NCI-H446 treated with DMSO at 0.1 percent for 48 hours (cell line): ENCODE measurements at regions not wholly inside any gene's neighbourhood (a gene's known extent, or its start where the extent isn't known, plus 50 kb on each side); places are given as distances from the start of the nearest gene placed in this dataset.

Experiments used
- DNase-seq: peaks from one replicate; lab custom pipeline; 2025; lab: John Stamatoyannopoulos, UW

DNA sequence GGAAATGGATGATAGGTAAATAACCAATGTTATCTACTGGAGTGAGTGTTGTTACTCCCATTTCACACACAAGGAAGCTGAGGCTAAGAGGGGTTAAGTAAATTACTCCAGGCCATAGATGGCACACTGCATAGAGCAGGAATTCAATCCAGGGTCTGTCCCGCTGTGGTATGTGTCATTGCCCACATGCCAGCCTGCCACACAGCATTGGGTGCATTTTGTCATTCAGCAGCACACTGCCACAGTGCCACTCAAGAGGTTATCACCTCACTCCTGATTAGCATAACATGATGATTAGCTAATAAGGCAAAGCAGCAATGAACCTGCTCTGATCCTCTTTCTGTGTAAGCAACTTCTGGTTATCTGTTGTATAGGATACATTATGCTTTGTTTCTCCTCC, 157.4 kb upstream of the CTNNB1 start:
- no peak for DNase-seq

DNA sequence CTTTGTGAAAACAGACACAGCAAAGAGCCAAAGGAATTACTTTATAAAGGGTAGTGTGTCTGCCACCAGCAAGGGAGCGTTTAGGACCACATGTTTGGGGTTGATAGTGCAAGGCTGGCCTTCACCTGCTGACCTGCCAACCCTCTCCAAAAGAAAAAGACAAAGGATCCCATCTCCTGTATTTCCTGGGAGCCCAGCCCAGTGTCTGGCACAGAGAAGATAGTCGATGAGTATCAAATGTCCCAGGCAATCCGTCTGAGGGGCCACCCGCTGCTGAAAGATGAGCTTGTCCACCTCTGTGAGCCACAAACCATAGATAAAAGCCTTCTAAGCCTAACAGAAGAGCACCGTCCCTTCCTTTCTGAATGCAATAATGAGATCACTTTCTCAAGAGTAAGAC, 154.8 kb upstream of the CTNNB1 start:
- DNase-seq = no peak

DNA sequence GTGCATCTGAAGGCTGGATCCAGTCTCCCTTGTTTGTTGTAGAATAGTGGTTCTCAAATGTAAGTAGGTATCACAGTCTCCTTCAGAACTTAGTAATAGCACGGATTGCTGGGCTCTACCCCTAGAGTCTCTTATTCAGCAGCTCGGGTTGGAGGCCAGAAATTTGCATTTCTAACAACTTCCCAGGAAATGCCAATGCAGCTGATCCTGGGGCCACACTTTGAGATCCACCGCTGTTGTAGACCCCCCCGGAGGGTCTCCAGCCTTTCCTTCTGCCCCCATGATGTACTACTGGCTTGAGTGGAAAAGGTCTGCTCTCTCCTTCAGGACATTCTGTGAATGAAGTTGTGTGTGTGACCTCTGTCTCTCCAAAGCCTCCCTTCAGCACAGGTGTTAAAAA, 153.8 kb upstream of the CTNNB1 start:
- no peak for DNase-seq

DNA sequence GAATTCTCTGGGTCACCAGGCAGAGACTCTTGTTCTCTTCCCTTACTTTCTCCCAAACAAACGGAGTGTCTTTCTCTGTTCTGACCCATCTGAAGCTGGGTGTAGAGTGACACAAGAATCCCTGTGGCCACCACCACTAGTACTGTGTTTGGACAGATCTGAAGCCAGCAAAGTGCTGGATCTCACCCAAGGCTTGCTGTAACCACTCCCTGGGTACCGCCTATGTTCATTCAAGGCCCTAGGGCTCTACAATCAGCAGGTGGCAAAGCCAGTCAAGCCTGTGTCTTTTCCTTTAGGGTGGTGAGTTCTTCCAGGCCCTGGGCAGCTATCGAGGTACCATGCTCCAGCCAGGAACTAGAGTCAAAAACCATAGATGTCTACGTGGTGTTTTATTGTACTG, 149.2 kb upstream of the CTNNB1 start:
- DNase-seq = no peak

DNA sequence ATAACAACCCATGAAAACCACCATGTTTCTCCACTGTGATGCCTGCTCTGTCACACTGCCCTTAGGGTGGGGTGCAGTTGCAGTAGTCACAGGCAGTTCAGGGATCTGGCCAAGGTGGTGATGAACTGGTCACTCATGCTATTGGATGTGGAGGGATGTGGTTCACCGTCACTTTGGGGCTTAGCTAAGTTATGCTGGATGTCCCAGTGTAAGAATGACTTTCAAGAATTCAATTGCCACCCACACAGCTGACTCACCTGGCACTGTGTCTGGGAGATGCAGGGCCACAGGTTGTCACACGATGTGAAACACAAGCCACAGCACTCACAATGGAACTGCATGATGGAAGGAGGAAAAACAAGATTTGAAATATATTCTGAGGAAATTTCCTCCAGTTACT, 146.1 kb upstream of the CTNNB1 start:
- DNase-seq = no peak

DNA sequence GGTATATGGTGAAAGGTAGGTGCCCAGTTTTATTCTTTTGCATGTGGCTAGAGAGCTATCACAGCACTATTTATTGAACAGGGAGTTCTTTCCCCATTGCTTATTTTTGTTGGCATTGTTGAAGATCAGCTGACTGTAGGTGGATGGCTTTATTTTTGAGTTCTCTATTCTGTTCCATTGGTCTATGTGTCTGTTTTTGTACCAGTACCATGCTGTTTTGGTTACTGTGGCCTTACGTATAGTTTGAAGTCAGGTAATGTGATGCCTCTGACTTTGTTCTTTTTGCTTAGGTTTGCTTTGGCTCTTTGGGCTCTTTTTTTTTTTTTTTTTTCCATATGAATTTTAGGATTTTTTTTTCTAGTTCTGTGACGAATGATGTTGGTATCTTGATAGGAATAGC, 139.2 kb upstream of the CTNNB1 start:
- DNase-seq = no peak

DNA sequence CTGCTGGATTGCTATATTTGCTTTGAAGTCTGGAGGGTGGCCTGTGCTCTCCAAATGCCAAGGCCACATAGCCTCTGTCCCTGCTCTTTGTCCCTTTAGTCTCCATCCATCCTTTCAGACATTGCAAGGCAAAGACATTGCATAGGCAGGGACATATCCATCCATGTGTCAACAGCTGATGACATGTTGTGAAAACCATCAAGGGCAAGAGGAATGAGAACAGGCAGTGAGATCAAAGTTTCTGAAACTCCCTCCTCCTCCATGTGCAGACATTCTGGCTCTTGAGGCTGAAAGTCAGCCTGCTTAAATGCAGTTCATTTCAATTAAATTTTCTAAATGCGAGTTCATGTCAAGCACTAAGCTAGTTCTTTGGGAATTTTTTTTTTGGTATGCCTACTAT, 135.2 kb upstream of the CTNNB1 start:
- DNase-seq = no peak

DNA sequence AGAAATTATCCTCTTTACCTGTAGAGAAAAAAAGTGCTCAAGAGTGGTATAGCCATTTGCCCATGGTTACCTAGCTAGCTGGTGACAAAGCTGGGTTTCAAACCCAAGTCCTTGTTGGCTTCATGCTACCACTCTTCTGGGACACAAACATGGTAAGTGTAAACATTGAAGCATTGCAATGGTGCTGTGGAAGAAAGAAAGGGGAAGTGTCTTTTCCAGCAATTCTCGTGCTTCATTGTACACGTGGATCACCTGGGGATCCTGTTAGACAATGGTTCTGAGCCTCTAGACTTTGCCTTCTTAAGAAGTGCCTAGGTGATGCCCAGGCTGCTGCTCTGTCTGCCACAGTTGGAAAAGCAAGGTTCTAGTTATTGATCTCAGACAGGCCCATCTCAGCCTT, 134.8 kb upstream of the CTNNB1 start:
- no peak for DNase-seq

DNA sequence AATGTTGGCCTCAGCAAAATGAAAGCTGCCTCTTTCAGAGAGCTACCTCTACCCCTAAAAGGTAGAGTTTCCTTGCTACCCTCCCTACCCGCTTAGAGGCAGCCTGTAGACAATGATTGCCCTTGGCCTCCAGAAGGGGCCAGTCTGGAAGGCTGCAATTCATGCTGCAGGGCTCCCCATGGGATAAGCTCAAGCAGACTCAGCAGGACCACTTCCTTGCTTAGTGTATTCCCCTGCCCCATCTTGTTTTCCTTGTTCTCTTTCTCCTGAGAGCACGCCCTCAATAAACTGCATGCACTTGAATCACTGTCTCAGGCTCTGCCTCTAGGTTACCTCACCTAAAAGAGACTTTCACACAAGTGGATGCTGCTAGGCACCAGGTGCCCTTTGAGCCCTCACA, 134.0 kb upstream of the CTNNB1 start:
- DNase-seq = no peak

DNA sequence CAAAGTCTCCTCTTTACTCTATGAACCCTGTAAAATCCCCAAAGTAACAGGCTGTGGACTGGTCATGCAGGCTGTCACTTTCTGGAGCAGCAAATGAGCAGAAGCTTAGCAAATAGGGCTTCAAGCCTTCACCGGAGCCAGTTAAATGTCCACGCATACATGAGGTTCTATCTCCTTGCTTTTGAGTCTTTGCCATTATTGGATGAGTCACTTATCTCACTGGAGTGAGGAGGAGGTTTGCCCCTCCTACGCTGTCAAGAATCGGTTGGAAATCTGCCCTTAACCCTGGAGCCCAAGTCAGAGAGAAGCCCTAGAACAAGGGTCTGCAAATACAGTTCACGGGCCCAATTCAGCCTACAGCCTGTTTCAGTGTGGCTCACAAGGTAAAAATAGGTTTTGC, 126.1 kb upstream of the CTNNB1 start:
- no peak for DNase-seq

DNA sequence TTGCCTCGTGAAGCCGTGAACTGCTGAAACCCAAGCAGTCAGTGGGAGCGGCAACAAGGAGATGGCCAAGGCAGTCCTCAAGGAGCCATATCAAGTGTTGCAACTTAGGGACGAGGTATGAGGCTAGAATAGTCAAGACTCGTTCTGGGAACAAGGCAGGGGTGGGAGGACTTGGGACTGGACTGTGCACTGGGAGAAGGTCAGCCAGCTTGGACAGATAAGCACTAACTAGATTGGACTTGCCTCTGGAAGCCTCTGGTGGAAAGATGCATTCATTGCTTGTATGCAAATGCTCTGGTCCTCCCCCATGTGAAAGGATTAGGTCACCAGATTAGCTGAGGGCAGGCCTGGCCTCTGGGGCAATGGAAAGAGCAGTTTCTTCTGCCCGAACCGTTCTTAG, 123.3 kb upstream of the CTNNB1 start:
- no peak for DNase-seq

DNA sequence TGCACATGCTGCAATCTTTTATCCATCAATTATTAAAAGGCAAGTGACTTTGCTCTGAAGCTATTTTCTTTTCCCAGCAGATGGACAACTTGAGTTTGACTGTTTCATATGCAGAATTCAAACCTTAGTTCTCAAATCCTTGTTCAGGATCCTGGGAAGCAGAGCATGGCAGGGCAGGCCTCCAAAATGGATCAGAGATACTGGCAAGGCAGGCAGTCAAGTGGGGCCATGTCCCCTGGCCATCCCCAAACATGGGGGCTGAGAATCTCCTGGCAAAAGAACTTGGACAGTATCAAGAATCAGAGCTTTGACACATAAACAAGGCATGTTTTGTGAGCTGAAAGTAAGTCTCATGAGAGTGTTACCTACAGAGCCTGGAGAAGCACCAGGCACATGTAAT, 122.9 kb upstream of the CTNNB1 start:
- DNase-seq = no peak

DNA sequence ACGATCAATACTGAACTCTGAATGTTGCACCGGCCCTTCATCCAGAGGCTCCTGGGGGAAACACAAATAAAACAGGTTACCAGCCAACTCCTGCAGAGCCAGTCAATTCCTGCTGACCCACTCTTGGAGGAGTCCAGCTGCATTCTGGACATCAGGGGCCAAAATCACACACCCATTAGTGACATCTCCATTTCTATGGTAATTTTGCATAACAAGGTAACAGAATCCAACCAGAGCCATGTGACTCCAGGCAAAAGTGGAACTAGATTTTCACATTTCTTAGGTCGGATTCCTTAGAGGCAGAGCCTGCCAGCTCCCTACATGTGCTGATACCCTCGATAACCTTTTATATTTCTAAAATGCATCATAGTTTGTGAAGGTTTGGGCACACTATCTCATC, 119.2 kb upstream of the CTNNB1 start:
- DNase-seq = no peak

DNA sequence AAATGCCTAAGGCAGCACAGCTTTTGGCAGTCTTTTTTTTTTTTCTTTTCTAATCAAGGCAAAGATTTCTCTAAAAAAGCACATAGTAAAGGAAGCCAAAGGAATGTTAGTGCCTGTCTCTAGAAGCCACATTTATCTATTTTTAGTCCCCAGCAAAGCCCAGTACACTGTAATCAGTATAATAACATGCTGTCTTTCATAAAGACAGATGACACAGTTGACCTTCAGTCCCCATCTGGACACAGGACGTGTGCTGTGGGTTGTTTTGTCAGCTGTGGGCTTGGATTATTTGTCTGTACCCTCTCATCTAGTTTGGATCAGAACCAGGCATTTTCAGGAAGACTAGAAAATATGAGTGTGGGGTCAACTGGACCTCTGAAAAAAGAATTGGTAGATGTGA, 110.4 kb upstream of the CTNNB1 start:
- no peak for DNase-seq

DNA sequence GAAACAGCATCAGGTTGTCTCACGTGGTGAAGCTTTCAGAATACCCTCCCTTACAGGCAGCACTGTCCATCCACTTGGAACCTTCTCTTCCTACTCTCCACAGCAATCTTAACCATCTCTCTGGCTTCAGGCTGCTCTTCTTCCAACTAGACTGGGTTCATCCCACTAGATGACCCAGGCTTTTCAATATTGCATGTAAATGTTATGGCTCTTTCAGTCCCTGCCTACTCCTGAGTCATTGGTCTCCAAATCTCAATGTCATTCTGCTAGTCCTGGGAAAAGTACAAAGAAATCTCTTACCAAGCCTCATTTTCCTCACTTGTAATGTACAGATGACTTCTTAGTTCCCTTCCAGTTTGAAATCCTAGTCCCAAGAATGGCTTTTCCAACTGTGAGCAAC, 109.7 kb upstream of the CTNNB1 start:
- no peak for DNase-seq

DNA sequence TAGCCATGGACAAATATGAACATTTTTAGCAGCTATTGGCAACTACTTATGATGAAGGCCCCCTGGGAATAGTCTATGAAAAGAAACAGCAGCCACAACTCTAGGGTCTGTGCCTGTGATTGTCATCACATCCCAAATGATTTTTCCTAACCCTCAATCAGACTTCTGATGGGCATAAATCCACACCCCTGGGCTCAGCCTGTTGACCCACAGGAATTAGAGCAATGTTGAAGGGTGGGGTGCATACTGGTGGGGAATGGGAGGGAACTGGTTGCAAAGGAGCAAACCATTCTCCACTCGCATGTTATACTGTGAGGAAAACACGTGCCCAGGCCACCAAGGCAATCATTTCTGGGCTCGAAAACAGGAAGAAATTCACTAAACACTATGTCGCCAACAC, 106.5 kb upstream of the CTNNB1 start:
- no peak for DNase-seq

DNA sequence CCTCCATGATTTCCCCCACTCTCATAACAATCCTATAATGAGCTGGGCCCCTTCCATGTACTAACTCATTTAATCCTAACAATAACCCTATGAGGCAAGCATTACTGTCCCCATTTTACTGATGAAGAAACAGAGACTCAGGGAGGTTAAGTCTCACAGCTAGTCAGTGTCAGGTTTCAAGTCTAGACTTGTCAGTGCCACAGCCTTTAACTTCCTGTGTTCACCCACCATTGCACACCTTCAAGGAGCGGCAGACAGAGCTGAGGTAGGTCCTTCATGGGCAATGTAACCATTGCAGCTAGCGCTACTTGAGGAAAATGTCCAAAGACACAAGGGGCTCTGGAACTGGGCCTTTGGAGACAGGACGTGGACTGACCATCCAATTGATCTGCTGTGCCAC, 105.8 kb upstream of the CTNNB1 start:
- no peak for DNase-seq

DNA sequence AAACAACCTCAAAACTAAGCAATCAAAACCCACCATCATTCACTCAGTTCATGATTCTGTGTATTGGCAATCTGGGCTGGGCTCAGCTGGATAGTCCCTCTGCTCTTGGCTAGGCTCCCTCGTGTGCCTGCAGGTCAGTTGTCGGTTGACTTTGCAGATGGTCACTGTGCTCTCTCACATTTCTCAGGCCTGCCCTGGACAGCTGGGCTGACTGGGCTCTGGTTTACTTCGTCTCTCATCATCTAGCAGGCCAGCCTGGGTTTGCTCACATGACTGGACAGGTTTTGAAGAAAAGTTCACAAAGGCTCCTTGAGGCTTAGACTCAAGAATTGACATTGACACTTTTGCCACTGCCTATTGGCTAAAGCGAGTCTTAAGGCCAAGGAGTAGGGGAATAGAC, 105.0 kb upstream of the CTNNB1 start:
- no peak for DNase-seq

DNA sequence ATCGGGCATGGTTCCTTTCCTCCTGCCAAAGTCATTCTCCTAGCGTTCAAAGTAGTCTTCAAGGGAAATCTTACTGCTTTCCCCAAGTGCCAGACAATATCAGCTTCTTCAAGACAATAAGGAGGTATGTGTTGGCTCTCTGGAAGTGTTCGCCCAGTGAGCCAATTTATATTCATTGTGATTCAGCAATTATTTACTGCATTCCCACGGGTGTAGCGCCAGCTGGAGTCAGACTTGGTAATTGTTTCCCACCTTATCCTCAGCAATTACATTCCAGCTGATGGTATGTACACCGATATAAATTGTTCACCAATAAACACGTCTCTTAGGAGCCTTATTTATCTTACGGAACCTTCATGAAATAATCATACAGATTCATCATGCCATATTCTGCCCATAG, 103.6 kb upstream of the CTNNB1 start:
- no peak for DNase-seq

DNA sequence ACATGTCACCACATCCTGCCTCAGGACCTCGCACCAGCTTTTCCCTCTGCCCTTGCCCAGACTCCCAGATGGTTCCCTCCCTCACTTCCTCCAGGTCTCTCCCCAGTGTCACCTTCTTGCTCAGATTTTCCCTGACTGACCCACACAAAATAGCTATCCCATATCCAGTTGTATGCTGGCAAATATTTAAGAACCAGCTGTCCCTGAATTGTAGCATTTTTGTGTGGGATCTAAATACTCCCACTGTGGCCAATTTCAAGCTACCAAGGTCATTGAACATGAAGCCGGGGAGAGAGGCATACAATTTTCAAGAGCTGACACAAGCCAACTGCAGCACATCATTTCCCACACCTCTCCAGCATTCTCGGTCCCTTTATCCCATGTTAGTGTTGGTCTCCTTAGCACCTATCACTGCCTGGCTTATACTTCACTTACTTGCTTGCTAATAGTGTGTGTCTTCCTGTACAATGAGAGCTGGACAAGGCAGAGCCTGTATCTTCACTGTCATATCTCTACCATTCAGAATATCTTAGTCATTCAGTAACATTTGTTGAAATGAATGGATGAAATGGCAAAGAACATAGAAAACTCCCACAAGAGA, 101.3 kb upstream of the CTNNB1 start:
- no peak for DNase-seq

DNA sequence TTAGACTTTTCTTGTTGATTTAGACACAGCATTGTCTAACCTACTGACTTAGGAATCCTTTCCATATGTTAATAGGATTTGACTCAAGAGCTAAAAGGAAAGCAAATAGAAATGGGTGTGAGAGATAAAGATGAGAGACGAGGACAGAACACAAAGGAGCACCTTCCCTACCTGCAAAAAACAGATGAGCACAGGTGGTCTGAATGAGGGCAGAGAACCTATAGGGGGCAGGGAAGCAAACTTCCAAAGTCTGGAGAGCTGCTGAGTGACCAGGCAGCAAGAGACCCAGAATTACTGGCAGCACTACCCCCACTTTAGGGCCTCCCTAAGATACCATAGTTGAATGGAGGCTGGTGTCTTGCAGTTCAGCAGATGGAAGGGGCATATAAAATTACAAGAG, 98.1 kb upstream of the CTNNB1 start:
- no peak for DNase-seq

DNA sequence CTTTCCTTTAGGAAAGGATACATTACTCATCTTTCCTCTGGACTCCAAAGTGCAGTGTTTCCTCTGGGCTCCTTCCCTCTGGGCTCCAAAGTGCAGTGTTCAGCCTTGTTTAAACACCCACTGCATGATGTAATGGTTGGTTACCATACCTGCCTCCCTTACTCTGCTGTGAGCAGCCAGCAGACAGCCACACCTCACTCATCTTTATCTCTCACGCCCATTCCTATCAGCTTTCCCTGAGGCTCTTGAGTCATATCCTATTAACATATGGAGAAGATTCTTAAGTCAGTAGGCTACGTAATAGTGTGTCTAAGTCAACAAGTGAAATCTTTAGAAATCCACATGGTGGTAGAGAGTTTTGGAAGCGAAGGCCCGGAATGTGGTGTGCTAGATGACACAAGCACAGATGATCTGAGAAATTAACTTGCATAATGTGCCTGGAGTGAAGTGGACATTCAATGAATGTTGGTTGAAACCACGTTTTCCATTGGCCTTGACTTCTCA, 97.2 kb upstream of the CTNNB1 start:
- DNase-seq = no peak

DNA sequence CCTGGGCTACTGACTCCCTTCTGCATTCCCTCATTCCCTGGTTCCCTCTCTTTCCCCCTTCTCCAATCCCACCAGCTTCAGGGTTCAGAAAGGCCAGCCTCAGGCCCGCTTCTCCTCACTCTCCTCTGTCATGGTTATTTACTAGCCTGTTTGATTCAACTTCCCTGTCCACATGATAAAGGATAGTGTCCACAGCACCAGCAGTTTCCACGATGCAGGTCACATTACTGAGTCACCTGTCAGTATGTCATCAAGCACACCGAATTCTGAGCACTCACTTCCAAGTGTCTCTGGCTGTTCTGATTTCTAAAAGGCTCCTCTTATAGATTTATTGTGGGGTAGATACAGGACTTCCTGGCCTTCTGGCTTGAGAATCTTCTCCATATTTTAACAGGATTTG, 96.6 kb upstream of the CTNNB1 start:
- DNase-seq = no peak

DNA sequence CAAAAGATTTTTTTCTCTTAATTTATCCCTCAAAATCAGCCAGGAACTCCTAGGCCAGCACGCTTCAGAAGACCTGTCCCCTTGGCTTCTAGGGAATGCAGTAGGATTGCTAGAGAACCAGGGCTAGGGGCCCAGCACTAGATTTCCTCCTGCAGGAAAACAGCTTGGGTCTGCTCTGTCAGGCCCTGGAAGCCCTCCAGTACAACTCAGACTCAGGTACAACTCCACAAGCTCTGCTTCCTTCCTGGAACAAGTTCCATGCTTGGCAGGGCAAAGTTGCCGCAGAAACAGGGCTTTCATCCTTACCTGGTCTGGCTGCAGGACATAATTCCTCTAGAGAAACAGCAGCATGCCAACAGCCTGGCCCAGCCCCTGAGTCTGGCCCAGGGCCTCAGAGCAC, 96.1 kb upstream of the CTNNB1 start:
- DNase-seq = no peak

DNA sequence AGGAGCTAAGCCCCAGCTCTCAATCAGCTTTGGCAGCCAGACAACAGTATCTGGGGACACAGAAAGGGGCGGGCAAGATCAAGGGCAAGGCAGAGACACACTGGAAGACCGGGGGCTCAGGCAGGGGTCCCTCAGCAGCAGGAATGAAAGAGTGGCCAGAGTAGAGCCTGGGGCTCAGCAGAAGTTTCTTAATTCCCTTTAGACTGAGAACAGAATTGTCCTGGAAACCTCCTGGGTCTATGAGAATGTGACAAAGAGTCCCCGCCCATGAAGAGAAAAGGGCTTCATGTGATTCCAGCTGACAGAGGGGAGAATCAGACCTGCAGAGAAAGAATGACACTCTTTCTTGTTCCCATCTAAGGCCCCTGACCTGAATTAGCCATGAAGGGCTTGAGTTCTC, 95.2 kb upstream of the CTNNB1 start:
- no peak for DNase-seq
